CD4-positive, alpha-beta T cell (primary cell): ENCODE measurements at regions not wholly inside any gene's neighbourhood (a gene's known extent, or its start where the extent isn't known, plus 50 kb on each side); places are given as distances from the start of the nearest gene placed in this dataset.

Experiments
- ATAC-seq: fragments of 200-7000 bp; cut with Tn5 transposase; one replicate; pipeline ENCODE4 v1.10.0; 2022; ENCODE audit warnings: mild to moderate bottlenecking; ENCODE audit not compliant: poor library complexity
- CTCF ChIA-PET: fragments of 350-600 bp; sonication (Branson Sonifier 250); formaldehyde crosslinking; loops from one replicate; lab custom pipeline; 2021; ENCODE audit warnings: antibody characterized with exemption, inconsistent platforms; lab: Charles Lee
- POLR2A ChIA-PET: fragments of 350-600 bp; sonication (Branson Sonifier 250); formaldehyde crosslinking; loops from one replicate; lab custom pipeline; 2021; ENCODE audit warnings: antibody characterized with exemption, inconsistent platforms; lab: Charles Lee
- DNase-seq, 14 experiments: peaks; one replicate each; pipeline ENCODE4 v3.0.0-alpha.2; 2013 to 2020; ENCODE audit warnings: mixed read lengths in 2 of 14
- H3K27ac ChIP-seq, 2 donors: one replicate each; pipeline versions ENCODE4 v1.5.1 to v1.7.0; 2013; ENCODE audit warnings: low read length in 2 of 2, low read depth in 1 of 2, mild to moderate bottlenecking in 1 of 2
- H3K27me3 ChIP-seq, 2 experiments: 1 replicate in 1 of 2; 2 replicates in 1 of 2; pipeline versions ENCODE4 v1.6.1 to v1.7.0; 2013; ENCODE audit warnings: low read length in 2 of 2, control low read depth in 1 of 2, mild to moderate bottlenecking in 1 of 2, moderate library complexity in 1 of 2; ENCODE audit not compliant: insufficient read depth in 2 of 2, control insufficient read depth in 1 of 2
- H3K36me3 ChIP-seq: one replicate; pipeline ENCODE4 v1.6.1; 2013; ENCODE audit warnings: low read length, control low read depth; ENCODE audit not compliant: insufficient read depth
- H3K4me1 ChIP-seq: one replicate; pipeline ENCODE4 v1.6.1; 2013; ENCODE audit warnings: low read length, control low read depth; ENCODE audit not compliant: insufficient read depth
- H3K4me3 ChIP-seq: one replicate; pipeline ENCODE4 v1.5.1; 2013; ENCODE audit warnings: mild to moderate bottlenecking, low read length, moderate library complexity
- H3K9me3 ChIP-seq, 2 experiments: 1 replicate in 1 of 2; 2 replicates in 1 of 2; pipeline versions ENCODE4 v1.6.1 to v1.7.0; 2013; ENCODE audit warnings: low read length in 2 of 2, mild to moderate bottlenecking in 2 of 2, control low read depth in 1 of 2, moderate library complexity in 1 of 2; ENCODE audit not compliant: control insufficient read depth in 1 of 2, insufficient read depth in 1 of 2
- H3K27ac Mint-ChIP-seq: one replicate; pipeline ENCODE4 v1.8.0; 2020; ENCODE audit warnings: mixed read lengths
- H3K27me3 Mint-ChIP-seq: one replicate; pipeline ENCODE4 v1.8.0; 2021; ENCODE audit warnings: mixed read lengths
- H3K36me3 Mint-ChIP-seq: one replicate; pipeline ENCODE4 v1.8.0; 2021; ENCODE audit warnings: low read depth, mixed read lengths
- H3K4me1 Mint-ChIP-seq: one replicate; pipeline ENCODE4 v1.8.0; 2021; ENCODE audit warnings: low read depth, mixed read lengths
- H3K4me3 Mint-ChIP-seq: one replicate; pipeline ENCODE4 v1.8.0; 2020; ENCODE audit warnings: mild to moderate bottlenecking, mixed read lengths
- H3K9me3 Mint-ChIP-seq: one replicate; pipeline ENCODE4 v1.8.0; 2020; ENCODE audit warnings: mixed read lengths
- CTCF ChIP-seq: fragments of 200-600 bp; IDR thresholded peaks from one replicate; pipeline ENCODE4 v1.8.0; 2022; ENCODE audit warnings: antibody characterized with exemption, mild to moderate bottlenecking
- intact Hi-C, 2 experiments: fragments of 100-400 bp; cut with DNase I in 1 of 2; cut with micrococcal nuclease in 1 of 2; formaldehyde crosslinking; loops; one replicate each; pipeline versions ENCODE4 v1.15.1 to v1.9.0; 2023 to 2025; cut with DNase I, micrococcal nuclease

- Histone ChIP-seq H3K27me3 (no peaks in the 10 kb centered on the region), H3K4me1 (no peaks in the 10 kb centered on the region), H3K9me3 (no peaks in the 10 kb centered on the region), H3K27ac (no peak overlapping the region), H3K36me3 (no peaks in the 10 kb centered on the region), H3K4me3 (no peak overlapping the region)
- Mint-ChIP-seq H3K27ac (no peak overlapping the region), H3K4me1 (no peaks in the 10 kb centered on the region), H3K9me3 (no peaks in the 10 kb centered on the region), H3K4me3 (no peak overlapping the region), H3K36me3 (no peaks in the 10 kb centered on the region), H3K27me3 (no peaks in the 10 kb centered on the region)
- TF ChIP-seq CTCF, result no peak
- ATAC-seq, result no peak
- intact Hi-C loops, result no loop called here
- ChIA-PET CTCF (no interaction called here), POLR2A (no interaction called here)
- no peak for DNase-seq
These were observed 326.3 kb downstream of the SLCO4C1 start for GRCh38 chr5:101969742-101970141.

GRCh38 chr5:101966476-101966875, 329.6 kb downstream of the SLCO4C1 start:
- H3K36me3 ChIP-seq, result no peaks in the 10 kb centered on the region
- DNase-seq, result no peak
- CTCF ChIA-PET, result no interaction called here
- Mint-ChIP-seq H3K27me3 (no peaks in the 10 kb centered on the region), H3K9me3 (no peaks in the 10 kb centered on the region), H3K4me1 (no peaks in the 10 kb centered on the region), H3K4me3 (no peak overlapping the region), H3K36me3 (no peaks in the 10 kb centered on the region), H3K27ac (no peak overlapping the region)
- no peak for ATAC-seq
- TF ChIP-seq CTCF, result no peak
- POLR2A ChIA-PET, result no interaction called here
- no peaks in the 10 kb centered on the region for H3K27me3 ChIP-seq
- H3K4me1 ChIP-seq, result no peaks in the 10 kb centered on the region
- H3K9me3 ChIP-seq, result no peaks in the 10 kb centered on the region
- intact Hi-C loops, result no loop called here
- H3K4me3 ChIP-seq, result no peak overlapping the region
- H3K27ac ChIP-seq, result no peak overlapping the region

- no peaks in the 10 kb centered on the region for H3K36me3 ChIP-seq
- H3K4me1 ChIP-seq, result no peaks in the 10 kb centered on the region
- Mint-ChIP-seq H3K9me3 (no peaks in the 10 kb centered on the region), H3K4me1 (no peaks in the 10 kb centered on the region), H3K4me3 (no peak overlapping the region), H3K27ac (no peak overlapping the region), H3K27me3 (no peaks in the 10 kb centered on the region), H3K36me3 (no peaks in the 10 kb centered on the region)
- DNase-seq (no peak), ATAC-seq (no peak)
- no peak overlapping the region for H3K4me3 ChIP-seq
- no peaks in the 10 kb centered on the region for H3K9me3 ChIP-seq
- no peaks in the 10 kb centered on the region for H3K27me3 ChIP-seq
- CTCF ChIA-PET, result no interaction called here
- intact Hi-C loops, result no loop called here
- no peak for TF ChIP-seq CTCF
- H3K27ac ChIP-seq, result no peak overlapping the region
- POLR2A ChIA-PET, result no interaction called here
These were observed 340.2 kb downstream of the SLCO4C1 start for GRCh38 chr5:101955891-101956290.
